ENCODE measurements at regions not wholly inside any gene's neighbourhood (a gene's known extent, or its start where the extent isn't known, plus 50 kb on each side); places are given as distances from the start of the nearest gene placed in this dataset.

DNA sequence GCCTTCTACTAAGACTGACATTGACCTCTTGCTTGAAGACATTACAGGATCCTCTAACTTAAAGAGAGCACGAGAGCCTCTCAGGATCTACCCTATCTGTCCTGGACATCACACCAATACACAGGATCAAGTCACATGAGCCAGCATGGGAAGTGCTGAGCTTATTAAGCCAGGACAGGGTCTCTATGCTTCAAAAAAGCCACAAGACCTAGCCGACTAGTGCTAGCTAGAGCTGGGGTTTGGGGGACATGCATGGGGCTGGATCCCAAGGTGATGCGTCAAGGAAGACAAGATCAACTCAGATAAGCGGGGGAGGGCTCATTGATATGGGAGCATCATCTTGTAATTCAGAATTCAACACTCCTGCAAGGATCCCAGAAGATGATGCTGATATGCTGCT lies 167.2 kb upstream of the TAB2 start:
- DNase-seq, result no peak

DNA sequence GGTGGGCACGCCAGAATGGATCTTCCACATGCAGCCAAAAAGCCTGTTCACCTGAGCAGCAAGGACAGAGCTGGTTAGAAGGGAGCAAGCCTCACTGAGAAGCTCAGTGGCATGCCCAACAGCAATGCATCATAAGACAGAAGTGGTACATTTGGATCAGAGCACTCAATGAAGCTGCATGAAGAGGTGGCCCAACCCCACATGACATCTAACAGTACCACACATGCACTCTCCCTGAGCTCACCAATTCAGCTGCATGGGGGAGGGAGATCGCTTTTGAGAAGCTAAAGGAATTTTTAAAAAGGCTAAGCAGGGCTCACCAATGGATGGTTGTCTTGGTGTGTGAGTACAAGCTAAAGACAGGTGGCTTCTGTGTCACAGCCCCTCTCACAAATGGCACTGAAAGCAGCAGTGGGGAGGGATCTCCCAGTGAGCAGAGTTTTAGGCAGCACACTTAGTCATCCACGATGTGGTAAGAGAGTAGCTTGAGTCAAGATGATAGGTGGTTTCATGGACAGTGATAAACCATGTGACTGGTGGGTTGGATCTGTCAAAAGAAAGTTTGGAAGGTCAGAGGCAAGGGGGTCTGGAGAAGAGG lies 166.6 kb upstream of the TAB2 start:
- peak; percentile 84 for DNase-seq

DNA sequence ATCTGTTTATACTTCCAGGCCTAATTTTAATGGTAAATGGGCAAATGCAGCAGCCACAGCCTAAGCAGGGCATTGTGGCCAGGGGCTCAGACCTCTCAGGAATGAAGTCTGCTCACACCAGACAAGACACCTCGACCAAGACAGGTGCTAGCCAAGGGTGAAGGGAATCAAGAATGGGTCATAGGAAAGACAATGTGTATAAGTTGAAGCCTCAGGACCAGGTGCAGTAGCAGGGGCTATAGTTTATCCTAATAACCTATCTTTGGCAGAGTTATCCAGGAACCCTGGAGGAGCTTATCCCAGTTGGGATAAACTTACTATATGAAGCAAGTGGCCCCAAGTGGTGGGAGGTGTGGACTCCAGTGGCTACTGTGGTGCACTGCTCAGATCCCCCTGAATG lies 165.0 kb upstream of the TAB2 start:
- no peak for DNase-seq

DNA sequence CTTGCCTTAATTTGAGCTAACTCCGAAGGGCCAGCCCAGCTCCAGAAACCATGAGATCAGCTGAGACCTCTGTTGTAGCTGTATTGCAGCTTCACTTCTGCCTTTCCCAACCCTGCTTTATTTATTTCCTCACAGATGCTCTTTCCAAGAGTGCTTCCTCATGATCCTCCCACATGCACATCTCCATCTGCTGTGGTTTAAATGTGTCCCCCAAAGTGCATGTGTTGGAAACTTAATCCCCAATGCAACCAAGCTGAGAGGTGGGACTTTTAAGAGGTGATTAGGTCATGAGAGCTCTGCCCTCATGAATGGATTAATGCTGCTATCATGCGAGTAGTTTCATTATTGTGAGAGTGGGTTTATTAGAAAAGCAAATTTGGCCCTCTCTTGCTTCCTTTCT lies 164.4 kb upstream of the TAB2 start:
- DNase-seq, result no peak

DNA sequence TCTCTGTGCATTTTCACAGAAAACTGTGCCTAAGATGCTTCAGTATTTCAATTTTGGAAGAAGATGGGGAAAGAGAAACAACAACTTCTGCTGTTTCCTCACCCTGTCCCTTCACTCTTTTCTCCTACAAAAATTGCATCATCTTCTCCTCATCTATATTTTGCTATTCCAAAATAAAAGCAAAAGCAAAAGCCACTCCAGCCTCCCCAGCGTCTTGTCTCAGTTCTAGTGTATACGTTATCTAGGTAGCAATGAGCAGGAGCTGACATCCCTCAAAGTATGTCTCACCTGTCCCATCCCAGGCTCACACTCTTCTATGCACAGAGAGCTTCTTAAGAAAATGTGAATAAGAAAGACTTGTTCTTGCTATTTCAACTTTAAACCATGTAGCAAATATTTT lies 163.8 kb upstream of the TAB2 start:
- DNase-seq, result no peak

DNA sequence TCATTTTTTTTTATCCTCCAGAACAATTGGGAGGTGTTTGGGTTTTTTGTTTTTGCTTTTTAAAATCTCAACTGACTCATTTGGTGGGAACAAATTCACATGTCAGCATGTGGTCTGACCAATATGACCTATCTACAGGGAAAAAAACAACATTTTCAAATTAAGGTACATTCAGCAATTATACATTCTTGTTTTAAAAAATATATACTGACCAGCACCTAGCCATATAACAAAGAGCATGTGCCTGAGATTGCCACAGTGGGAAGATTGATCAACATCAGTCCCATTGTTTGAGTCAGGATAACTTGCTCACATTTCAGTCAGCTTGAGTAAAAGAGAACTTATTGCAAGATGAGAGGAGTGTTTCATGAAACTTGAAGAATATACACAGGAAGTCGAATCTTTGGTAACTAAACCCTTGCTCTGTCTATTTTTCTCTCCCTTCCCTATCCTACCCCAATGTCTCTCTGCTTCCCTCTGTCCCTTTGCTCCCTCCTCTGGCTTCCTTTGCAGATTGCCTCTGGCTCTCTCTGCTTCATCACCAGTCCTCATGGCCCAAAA lies 163.2 kb upstream of the TAB2 start:
- peak; percentile 52 for DNase-seq

DNA sequence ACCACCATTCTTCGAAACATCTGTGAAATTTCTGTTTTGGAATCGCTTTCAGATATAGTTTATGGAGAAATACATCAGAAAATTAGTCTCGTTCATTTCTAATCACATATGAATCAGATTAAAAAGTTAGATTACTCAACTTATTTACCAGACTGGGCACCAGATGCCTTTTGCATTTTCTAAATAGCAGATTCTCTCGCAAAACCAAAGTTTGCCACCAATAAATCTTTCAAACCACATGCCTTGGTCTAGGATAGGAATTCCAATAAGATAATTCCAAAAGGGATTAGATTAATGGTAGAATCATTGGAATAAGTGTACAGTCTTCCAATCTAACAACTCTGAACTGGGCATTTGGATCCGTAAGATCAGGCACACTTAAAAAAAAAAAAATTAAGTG lies 160.4 kb upstream of the TAB2 start:
- no peak for DNase-seq

DNA sequence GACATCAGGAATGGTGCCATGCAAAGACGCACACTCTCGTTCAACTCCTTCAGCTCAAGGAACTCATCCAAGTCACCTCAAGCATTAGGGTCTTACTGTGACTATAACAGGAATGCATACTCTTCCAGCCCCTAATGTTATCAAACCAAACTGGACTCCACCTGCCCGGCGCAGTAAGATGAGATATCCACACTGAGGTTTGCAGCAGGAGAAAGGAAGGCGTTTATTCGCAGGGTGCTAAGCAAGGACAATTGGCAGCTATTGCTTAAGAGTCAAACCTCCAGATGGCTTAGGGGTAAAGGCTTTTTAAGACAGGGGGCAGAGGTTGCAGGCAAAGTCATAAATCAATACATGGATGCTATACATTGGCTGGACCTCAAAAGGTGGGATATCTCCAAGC lies 159.4 kb upstream of the TAB2 start:
- DNase-seq, result no peak

DNA sequence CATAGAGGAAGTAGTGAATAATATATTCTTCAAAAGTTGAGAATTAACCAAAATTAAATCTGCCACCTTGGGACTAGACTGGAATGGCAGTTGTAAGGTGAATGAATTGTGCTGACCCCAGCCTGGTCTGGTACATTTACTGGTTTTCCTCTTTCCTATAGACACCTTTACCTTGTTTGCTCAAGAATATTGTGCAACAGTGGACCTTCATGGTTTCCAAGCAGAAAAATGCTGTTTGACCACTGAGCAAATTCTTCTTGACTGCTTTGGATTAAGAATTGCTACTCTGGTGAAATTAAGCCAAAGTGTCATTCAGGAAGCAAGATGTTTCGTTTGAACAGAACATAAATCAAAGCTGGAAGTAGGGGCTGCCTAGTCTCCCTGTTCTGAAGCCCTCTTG lies 156.6 kb upstream of the TAB2 start:
- no peak for DNase-seq

DNA sequence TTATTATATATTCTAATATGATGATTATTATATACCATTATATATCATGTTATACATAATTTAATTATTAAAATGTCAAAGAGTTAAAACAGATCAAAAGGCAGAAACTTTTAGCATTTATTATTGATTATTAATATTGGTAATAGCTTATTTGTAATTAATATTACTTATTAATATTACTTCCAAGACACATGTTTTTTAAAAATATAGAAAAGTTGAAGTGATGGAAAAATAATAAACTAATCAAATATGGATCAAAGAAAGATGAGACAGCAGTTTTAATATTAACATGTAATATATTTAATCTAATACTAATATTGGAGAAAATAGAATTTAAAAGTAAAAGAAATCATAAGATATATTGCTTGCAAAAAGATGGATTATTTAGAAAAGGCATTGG lies 154.6 kb upstream of the TAB2 start:
- DNase-seq, result no peak

DNA sequence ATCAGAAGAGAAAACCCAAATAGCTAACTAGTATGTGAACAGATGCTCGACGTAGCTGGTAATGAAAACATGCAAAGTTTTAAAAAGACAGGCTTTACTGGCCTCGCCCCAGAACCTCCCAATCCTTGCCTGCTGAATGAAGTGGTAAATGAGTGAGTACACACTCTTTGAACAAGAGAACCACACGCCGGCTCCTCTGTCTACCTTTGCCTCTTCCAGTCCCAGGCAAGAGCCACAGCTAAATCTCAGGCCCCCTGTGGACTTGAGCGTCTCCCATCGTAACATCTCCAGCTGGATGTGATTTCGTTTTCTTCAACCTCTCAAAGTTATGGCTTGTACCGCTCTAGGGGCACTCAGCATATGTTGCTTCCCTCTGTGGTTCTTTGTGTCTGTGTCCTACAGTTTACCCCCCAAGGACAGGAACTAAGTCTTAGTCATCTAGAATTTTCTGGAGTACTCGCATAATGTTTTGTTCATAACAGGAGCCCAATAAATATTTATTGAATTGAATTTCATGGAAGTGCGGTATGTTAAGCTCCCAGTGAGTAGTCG lies 153.2 kb upstream of the TAB2 start:
- no peak for DNase-seq

DNA sequence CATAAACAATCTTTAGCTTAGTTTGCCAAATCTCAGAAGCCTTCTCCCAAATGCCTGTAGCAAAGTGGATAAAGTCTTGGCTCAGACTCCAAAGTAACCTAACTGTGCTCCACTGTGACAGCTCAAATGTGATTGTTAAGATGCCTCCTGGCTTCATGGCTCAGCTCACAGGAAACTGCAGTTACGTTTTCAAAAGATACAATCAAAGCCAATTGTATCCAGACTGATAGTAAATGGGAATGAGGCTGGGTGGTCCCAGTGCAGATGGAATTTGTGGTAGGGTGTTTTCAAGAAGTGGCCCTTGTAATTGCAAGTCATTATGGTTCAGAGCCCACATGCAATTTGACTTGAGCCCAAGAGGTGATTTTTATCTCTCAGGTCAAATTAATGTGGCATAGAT lies 151.2 kb upstream of the TAB2 start:
- no peak for DNase-seq

DNA sequence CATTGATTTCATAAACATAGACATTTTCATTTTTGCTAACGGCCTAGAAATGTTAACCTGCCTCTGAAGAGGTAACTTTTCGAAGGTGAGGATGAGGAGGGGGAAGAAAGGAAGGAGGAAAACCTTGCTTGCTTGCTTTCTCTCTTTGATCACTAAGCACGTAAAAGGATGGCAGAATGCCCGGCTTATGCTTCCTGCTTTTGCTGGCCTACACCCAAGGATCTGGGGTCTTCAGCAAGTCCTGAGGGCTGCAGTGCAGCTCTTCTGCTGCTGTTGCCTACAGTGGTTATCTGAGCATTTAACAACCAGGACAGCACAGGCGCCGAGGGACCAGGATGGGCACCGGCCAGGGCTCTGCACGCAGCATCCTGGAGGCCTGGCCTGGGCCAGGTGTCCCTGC lies 150.8 kb upstream of the TAB2 start:
- DNase-seq, result no peak

DNA sequence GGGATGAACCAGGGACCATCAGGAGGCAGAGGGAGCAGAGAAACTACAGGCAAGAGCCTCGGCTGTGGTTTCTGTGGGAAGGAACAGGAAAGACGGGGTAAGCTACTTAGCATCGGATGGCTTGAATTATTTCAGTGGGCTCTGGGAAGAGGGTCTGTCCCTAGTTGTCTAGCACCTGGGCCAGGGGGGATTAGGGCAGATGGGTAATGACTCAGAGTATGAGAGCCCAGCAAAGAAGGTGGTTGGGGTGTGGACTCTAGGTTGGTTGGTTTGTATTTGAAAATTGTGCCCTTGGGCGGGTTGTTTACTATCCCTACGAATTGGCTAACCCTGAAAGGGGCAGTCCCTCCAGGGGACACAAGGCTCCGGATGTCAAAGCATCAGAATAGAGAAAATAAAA lies 148.5 kb upstream of the TAB2 start:
- DNase-seq, result no peak

DNA sequence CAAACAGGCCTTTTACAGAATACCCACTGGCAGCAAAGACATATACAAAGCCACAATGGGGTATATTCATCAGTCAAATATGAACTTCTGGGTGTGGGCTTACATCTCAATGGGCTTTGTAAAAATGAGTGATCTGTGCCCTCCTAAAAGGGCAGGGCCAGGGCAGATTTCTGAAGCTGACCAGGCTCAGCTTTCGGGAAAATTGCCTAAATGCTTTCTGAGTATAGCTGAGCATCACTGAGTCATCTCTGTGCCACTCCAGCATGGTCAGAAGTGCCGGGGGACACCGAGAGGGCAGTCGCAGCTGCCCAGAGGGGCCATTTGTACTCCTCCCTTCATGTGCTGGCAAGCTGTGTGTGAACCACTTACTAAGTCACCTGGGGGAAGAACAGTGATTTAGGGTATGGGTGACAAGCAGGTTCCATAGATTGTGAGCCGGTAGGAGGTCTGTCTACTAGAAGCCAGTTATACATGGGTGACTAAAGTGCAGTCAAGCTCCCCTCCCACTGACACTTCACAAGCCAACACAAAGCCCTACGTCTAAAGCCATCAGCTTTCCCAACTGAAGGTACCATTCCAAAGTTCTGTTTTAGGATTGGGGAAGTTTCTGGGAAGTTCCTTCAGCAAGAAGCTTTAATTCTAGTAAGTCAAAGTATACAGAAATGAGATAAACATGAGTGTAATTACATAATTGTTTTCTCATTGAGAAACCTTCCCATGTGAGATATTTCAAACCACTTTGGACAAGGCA lies 147.6 kb upstream of the TAB2 start:
- no peak for DNase-seq

DNA sequence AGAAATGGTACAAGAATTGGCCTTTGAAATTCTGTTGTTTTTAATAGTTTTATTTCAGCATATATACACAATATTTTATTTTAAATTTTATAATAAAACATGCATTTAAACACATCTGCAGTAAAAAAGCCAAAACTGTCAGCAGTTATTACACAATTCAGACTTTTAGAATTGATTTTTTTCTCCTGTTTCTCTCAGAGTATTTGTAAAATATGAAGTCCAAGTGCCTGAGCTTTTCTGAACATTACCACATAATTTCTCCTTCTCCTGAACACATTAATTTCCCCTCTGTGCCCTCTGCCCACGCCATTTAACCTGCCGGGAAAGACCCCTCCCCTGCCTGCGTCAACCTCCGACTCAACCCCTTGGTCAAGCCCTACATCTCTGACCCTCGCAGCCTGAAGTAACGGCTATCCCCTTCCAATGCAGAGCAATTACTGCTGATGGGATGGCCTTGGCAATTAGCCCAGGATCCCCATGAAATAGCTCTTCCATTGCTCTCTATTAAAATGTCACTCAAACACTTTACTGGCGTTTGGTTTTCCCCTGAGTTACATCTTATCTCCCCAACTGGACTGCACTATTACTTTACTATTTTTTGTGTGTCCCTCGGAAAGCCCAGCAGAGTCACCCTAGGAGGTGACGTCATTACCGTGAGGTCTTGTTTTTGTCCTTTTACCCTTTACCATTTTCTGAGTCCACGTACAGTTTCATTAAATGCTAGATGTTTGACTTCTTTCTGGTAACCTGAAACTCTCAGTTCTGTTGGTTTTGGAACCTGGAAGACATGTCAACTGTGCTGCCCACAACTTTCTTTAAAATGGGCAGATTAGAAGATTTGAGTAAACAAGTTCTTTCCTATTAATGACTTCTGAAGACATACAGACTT lies 146.7 kb upstream of the TAB2 start:
- no peak for DNase-seq

DNA sequence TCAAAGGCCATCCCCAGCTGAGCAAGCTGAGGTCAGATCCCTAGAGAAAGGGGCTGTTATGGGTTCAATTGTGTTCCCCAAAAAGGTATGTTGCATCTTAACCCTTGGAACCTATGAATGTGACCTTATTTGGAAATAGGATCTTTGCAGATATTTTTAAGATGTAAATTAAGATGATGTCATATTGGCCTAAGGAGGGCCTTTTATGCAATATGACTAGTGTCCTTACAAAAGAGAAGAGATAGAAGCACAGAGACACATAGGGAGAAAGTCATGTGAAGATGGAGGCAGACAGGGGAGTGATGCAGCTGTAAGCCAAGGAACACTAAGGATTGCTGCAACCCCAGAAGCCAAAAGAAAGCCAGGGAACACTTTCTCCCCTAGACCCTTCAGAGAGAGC lies 144.3 kb upstream of the TAB2 start:
- DNase-seq, result no peak

DNA sequence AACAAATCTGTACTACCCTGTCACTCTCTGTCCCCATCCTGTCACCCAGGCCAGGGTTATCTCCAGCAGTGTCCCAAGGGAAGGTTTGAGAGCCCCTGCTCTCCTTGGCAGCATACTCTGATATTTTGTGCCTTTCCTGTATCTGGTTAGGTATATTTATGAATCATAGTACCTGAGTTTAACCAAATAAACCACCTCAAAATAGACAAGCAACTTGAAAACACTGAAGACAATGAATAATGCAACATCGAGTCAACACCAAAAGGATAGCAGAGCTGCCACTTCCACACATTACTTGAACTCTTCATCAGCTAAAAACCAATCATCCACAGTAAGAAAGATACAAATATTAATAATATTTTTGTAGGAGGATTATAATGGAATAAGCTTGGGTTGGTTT lies 142.6 kb upstream of the TAB2 start:
- DNase-seq, result no peak

DNA sequence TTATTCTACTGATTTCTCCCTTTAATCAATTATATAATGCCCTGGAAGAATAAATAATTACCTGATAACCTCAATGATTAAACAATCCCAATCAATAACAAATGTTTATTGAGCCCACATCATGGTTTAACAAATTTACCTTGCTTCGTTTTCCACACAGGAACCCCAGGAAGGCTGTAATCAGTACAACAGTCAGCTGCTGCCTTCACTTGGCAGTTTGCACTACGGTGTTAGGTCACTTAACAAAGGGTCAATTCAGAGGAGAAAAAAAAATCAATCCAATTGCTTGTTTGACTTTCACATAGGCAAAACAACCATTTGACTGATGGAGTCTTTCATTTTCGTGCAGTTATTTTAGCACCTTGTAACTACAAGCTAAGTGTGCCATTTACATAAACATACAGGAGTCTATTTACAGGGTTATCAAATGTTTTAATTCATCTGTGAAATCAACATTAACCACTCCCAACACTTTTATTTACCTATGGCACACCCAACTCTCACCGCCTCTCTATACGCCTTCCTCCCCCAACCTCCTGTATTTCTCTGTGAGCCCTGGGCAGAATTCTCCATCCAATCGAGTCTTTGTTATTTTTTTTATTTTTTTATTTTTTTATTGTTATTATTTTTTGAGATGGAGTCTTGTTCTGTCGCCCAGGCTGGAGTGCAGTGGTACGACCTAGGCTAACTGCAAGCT lies 140.4 kb upstream of the TAB2 start:
- DNase-seq, result no peak

DNA sequence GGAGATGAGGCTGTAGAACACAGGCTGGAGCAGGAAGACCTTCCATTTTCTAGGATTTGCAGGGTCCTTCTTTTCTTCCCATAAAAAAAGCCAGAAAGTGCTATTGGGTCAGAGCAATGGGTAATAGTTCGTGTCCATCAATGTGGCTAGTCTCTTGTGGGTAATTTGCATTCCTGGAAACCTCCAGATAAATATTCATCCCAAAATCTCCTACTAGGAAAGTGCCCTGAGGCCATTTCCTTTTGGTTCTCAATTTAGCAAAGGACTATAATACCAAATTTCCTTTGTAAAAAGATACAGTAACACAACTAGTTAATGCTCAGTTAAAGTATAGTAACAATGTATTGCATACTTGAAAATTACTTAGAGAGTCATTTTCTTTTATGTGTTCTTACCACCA lies 138.1 kb upstream of the TAB2 start:
- DNase-seq, result no peak

DNA sequence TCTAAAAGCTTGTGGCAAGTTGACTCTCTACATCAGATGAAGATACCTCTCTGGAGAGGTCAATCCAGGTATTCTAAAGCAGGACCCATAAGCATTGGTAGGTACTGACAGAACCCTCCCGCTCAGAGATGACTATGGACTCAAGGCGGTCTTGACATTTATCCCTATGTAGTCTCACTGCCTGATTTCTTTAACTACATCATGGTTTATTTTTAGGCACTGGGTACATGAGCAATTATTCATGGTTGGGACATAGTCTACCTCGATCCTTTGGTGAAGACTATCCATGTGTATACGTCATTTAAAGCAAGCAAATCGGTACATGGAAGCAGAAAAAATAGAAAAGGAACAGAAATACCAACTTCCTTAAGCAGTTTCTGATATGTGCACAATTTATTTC lies 136.2 kb upstream of the TAB2 start:
- DNase-seq, result no peak

DNA sequence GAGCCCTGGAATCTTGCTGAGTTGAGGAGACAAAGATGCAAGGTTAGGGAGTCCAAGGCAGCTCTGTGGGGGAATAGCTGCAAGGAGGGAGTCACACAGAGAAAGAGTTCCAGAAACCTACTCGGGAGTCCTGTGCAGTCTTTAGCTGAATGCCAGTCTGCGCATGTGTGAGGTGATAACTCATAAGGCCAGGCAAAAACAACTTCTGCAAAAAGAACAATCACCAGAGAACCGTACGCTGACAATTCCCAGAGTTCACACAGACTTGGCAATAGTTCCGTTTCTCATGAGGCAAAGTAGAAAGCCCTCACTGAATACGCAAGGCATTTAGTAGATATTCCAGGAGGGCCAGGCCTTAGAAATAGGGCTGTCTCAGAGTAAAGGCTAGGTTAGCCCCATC lies 135.2 kb upstream of the TAB2 start:
- no peak for DNase-seq

DNA sequence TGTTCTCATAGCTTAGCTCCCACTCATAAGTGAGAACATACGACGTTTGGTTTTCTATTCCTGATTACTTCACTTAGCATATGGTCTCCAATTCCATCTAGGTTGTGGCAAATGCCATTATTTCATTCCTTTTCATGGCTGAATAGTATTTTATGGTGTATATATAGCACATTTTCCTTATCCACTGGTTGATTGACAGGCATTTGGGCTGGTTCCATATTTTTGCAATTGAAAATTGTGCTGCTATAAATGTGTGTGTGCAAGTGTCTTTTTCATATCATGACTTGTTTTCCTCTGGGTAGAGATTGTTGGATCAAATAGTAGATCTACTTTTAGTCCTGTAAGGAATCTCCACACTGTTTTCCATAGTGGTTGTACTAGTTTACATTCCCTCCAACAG lies 133.0 kb upstream of the TAB2 start:
- DNase-seq, result no peak
